ENCODE measurements at regions not wholly inside any gene's neighbourhood (a gene's known extent, or its start where the extent isn't known, plus 50 kb on each side); places are given as distances from the start of the nearest gene placed in this dataset.

- DNase-seq, result no peak
These were observed 61.0 kb upstream of the CDH4 start for GRCh38 chr20:61191096-61191495.

DNA sequence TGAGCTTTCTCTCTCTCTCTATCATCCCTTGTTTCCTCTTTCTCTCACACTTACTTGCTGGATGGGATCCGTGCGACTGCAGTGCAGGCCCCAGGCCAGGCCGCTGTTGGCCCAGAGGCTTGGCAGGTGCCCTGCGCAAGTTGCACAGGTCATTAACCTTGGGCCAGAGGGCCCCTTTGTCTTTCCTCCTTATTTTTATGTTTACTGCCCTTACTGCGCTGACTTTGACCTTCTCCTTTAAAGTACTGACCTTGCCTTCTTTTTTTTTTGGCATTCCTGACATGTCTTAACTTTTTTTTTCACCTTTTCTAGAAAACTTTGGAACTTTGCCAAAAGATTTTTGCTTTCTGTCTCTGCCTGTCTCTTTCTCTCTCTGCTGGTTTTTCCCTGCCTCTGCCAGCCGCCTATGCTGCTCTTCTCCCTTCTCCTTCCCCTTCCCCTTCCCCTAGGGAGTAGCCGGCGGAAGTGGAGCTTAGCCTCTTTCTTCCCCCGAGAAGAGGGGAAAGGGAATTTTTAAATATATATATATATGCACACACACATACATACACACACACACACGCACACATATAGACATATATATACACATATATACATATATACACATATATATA is 59.6 kb upstream of the CDH4 start:
- DNase-seq, result no peak

DNA sequence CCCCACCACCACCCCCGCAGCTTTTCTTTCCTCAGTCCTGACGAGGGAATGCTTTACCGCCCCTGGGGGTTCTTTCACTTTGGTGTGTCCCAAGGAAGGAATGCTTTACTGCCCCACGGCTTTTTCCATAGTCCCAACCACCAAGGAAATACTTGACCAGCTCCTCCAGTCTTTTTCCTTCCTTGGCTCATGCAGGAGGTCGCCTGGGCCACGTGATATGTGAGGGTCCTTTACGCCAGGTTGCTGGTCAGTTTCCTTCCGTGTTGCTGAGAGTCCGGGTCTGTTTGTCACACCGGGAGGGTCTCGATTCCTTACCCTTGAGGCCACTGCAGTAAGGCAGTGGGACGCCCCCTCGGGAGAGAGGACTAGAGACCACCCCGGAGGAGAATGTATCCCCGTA is 58.9 kb upstream of the CDH4 start:
- no peak for DNase-seq
